ENCODE measurements at regions not wholly inside any gene's neighbourhood (a gene's known extent, or its start where the extent isn't known, plus 50 kb on each side); places are given as distances from the start of the nearest gene placed in this dataset.

- peak overlapping the region; percentile 38 to 41 for H3K27ac ChIP-seq
- no peaks in the 10 kb centered on the region for H3K27me3 ChIP-seq
- 45 to 57% methylated on average over 10 of the region's 10 CpGs for WGBS, 2 donors
- H3K9me3 ChIP-seq = no peaks in the 10 kb centered on the region
- no peak overlapping the region for H3K4me3 ChIP-seq
- TF ChIP-seq POLR2A (IDR thresholded peaks at IDR 0.05) (no peak), CTCF (IDR thresholded peaks at IDR 0.05) (no peak)
- no peaks in the 10 kb centered on the region for H3K36me3 ChIP-seq (ENCODE audit: low read depth, missing control alignments)
- intact Hi-C loops (cut with DNase I; ENCODE audit: low total_unique reads) = no loop called here
- peak; percentile 37 for DNase-seq
- peaks cover 5% of the 10 kb centered on the region for H3K4me1 ChIP-seq
These were observed 67.4 kb upstream of the PTCH1 start for GRCh38 chr9:95584176-95584575.

- H3K9me3 ChIP-seq = no peaks in the 10 kb centered on the region
- TF ChIP-seq CTCF (IDR thresholded peaks at IDR 0.05) (no peak), POLR2A (IDR thresholded peaks at IDR 0.05) (no peak)
- no peaks in the 10 kb centered on the region for H3K27me3 ChIP-seq
- WGBS, 2 donors = 79 to 88% methylated on average over 5 of the region's 5 CpGs
- H3K27ac ChIP-seq = no peak overlapping the region
- H3K36me3 ChIP-seq (ENCODE audit: low read depth, missing control alignments) = no peaks in the 10 kb centered on the region
- intact Hi-C loops (cut with DNase I; ENCODE audit: low total_unique reads) = no loop called here
- H3K4me3 ChIP-seq = no peak overlapping the region
- peaks cover 5% of the 10 kb centered on the region for H3K4me1 ChIP-seq
- no peak for DNase-seq
These were observed 65.1 kb upstream of the PTCH1 start for GRCh38 chr9:95581900-95582299.

- TF ChIP-seq CTCF (IDR thresholded peaks at IDR 0.05) (no peak), POLR2A (IDR thresholded peaks at IDR 0.05) (no peak)
- H3K4me1 ChIP-seq = peaks cover 5% of the 10 kb centered on the region
- no peaks in the 10 kb centered on the region for H3K36me3 ChIP-seq (ENCODE audit: low read depth, missing control alignments)
- H3K4me3 ChIP-seq = no peak overlapping the region
- DNase-seq = no peak
- no peaks in the 10 kb centered on the region for H3K27me3 ChIP-seq
- H3K9me3 ChIP-seq = no peaks in the 10 kb centered on the region
- H3K27ac ChIP-seq = no peak overlapping the region
- 78 to 82% methylated on average over 20 to 22 of the region's 22 CpGs for WGBS, 2 donors
- intact Hi-C loops (cut with DNase I; ENCODE audit: low total_unique reads) = no loop called here
These were observed 64.3 kb upstream of the PTCH1 start for GRCh38 chr9:95580812-95581761.

- H3K4me1 ChIP-seq = no peaks in the 10 kb centered on the region
- no peak for TF ChIP-seq POLR2A (IDR thresholded peaks at IDR 0.05)
- TF ChIP-seq CTCF (IDR thresholded peaks at IDR 0.05) = no peak
- WGBS, 2 donors = 85 to 86% methylated on average over 12 to 14 of the region's 14 CpGs
- no peaks in the 10 kb centered on the region for H3K9me3 ChIP-seq
- DNase-seq = no peak
- H3K36me3 ChIP-seq (ENCODE audit: low read depth, missing control alignments) = no peaks in the 10 kb centered on the region
- H3K27ac ChIP-seq = no peak overlapping the region
- H3K4me3 ChIP-seq = no peak overlapping the region
- no peaks in the 10 kb centered on the region for H3K27me3 ChIP-seq
- intact Hi-C loops (cut with DNase I; ENCODE audit: low total_unique reads) = no loop called here
These were observed 58.2 kb upstream of the PTCH1 start for GRCh38 chr9:95574866-95575553.

Data from testis (tissue), 2 donors.